K562 (cell line): ENCODE measurements at regions not wholly inside any gene's neighbourhood (a gene's known extent, or its start where the extent isn't known, plus 50 kb on each side); places are given as distances from the start of the nearest gene placed in this dataset.

ENCODE experiments used
- ATAC-seq: fragments of 200-7000 bp; cut with Tn5 transposase; 3 replicates; pipeline ENCODE4 v1.9.1; 2020; ENCODE audit warnings: moderate library complexity
- BruUV-seq: library from RNA; stranded (reverse); fragments of 400-500 nt; replicated peaks from 2 replicates; lab custom pipeline; 2021; lab: Mats Ljungman, UMichigan
- CTCF ChIA-PET: fragments of 300-600 bp; formaldehyde crosslinking; extraction: SDS; loops from one replicate; lab custom pipeline; 2021; ENCODE audit warnings: low intra/inter-chr PET ratio; lab: Yijun Ruan, JAX
- POLR2A ChIA-PET: fragments of 300-600, 350-650 bp; sonication (Branson Sonifier 250); formaldehyde crosslinking; extraction: SDS; loops from one replicate; lab custom pipeline; 2021; ENCODE audit warnings: antibody characterized with exemption, inconsistent platforms; lab: Yijun Ruan, JAX
- DNase-seq, 4 experiments: peaks; one replicate each; pipeline versions ENCODE4 v3.0.0 to v3.0.0-alpha.2; 2011 to 2018; ENCODE audit warnings: low spot score in 3 of 4, mixed read lengths in 3 of 4; ENCODE audit errors: extremely low read depth in 1 of 4
- FAIRE-seq: peaks from 2 replicates; lab custom pipeline; 2011; peaks lifted over from hg19 to GRCh38; lab: Jason Lieb, UNC
- H2AFZ ChIP-seq: 2 replicates; pipeline ENCODE4 v1.6.0; 2011; ENCODE audit warnings: low read depth, low read length, control low read depth, inconsistent platforms
- H3K27ac ChIP-seq: fragments of 200-600 bp; 3 replicates; pipeline ENCODE4 v1.8.0; 2011; ENCODE audit warnings: low read depth, mild to moderate bottlenecking, control low read depth, inconsistent platforms, low read length, moderate library complexity, mixed read lengths; ENCODE audit errors: extremely low read depth
- H3K27me3 ChIP-seq, 2 experiments: fragments of 300-600 bp in 1 of 2; 2 replicates in 1 of 2; 3 replicates in 1 of 2; pipeline versions ENCODE4 v1.6.0 to v1.8.0; 2011; ENCODE audit warnings: inconsistent platforms in 2 of 2, low read length in 2 of 2, mild to moderate bottlenecking in 1 of 2, mixed read lengths in 1 of 2, moderate library complexity in 1 of 2; ENCODE audit not compliant: control insufficient read depth in 2 of 2, insufficient read depth in 2 of 2
- H3K36me3 ChIP-seq: fragments of 300-600 bp; 3 replicates; pipeline ENCODE4 v1.8.0; 2011; ENCODE audit warnings: mild to moderate bottlenecking, low read length, inconsistent platforms; ENCODE audit not compliant: control insufficient read depth, insufficient read depth
- H3K4me1 ChIP-seq, 2 experiments: fragments of 200-600 bp in 1 of 2; replicated peaks in 1 of 2; 2 replicates in 1 of 2; 3 replicates in 1 of 2; pipeline versions ENCODE4 v1.5.1 to v1.8.0; 2011; ENCODE audit warnings: inconsistent platforms in 2 of 2, low read length in 2 of 2, mild to moderate bottlenecking in 1 of 2, mixed read lengths in 1 of 2, moderate library complexity in 1 of 2; ENCODE audit not compliant: control insufficient read depth in 2 of 2, insufficient read depth in 2 of 2
- H3K4me2 ChIP-seq: 2 replicates; pipeline ENCODE4 v1.6.1; 2011; ENCODE audit warnings: low read length, control low read depth, inconsistent platforms, mixed read lengths; ENCODE audit not compliant: insufficient read depth
- H3K4me3 ChIP-seq: fragments of 200-600 bp; sonication (generic), shearing (Covaris generic); 2 replicates; pipeline ENCODE4 v1.5.1; 2016; ENCODE audit warnings: control low read depth, inconsistent platforms
- H3K79me2 ChIP-seq: fragments of 200-600 bp; 3 replicates; pipeline ENCODE4 v1.8.0; 2011; ENCODE audit warnings: low read length, inconsistent platforms; ENCODE audit not compliant: control insufficient read depth, insufficient read depth
- H3K9ac ChIP-seq, 2 experiments: 2 replicates each; pipeline versions ENCODE4 v1.6.0 to v1.6.1; 2011; ENCODE audit warnings: low read depth in 2 of 2, low read length in 2 of 2, control low read depth in 1 of 2, inconsistent platforms in 1 of 2, mild to moderate bottlenecking in 1 of 2, mixed read lengths in 1 of 2; ENCODE audit not compliant: insufficient read depth in 1 of 2
- H3K9me1 ChIP-seq: one replicate; pipeline ENCODE4 v1.6.0; 2011; ENCODE audit warnings: inconsistent platforms, mild to moderate bottlenecking, low read length, moderate library complexity; ENCODE audit not compliant: control insufficient read depth, insufficient read depth
- H3K9me3 ChIP-seq: replicated peaks from 2 replicates; pipeline ENCODE4 v1.5.1; 2011; ENCODE audit warnings: low read depth, low read length, inconsistent platforms; ENCODE audit not compliant: control insufficient read depth, insufficient read depth
- H4K20me1 ChIP-seq: replicated peaks from 2 replicates; pipeline ENCODE4 v1.6.1; 2011; ENCODE audit warnings: low read length, inconsistent platforms, mixed read lengths; ENCODE audit not compliant: control insufficient read depth, insufficient read depth
- CBFA2T2 ChIP-seq: fragments of 450-650 bp; conservative IDR thresholded peaks from 2 replicates; pipeline ENCODE4 v1.6.1; 2017; ENCODE audit warnings: mild to moderate bottlenecking
- HCFC1 ChIP-seq: IDR thresholded peaks from 2 replicates; pipeline ENCODE4 v1.6.1; 2012; ENCODE audit warnings: low read depth, low read length, improper control_type of control experiment
- NBN ChIP-seq: fragments of 450-650 bp; IDR thresholded peaks from 2 replicates; pipeline ENCODE4 v1.6.1; 2016; ENCODE audit warnings: low read depth, mild to moderate bottlenecking
- POLR2G ChIP-seq: fragments of 200-400 bp; formaldehyde crosslinking; IDR thresholded peaks from 2 replicates; pipeline ENCODE4 v1.6.1; 2017; ENCODE audit warnings: low read depth, mild to moderate bottlenecking, antibody characterized with exemption, low read length, moderate library complexity
- PTRF ChIP-seq: fragments of 450-650 bp; IDR thresholded peaks from 2 replicates; pipeline ENCODE4 v1.6.1; 2016; ENCODE audit warnings: mild to moderate bottlenecking, missing genetic modification characterization, missing compliant biosample characterization
- SOX6 ChIP-seq: fragments of 450-650 bp; IDR thresholded peaks from 2 replicates; pipeline ENCODE4 v1.6.1; 2014; ENCODE audit warnings: mild to moderate bottlenecking
- SPI1 ChIP-seq: IDR thresholded peaks from 2 replicates; pipeline ENCODE4 v1.6.1; 2011; ENCODE audit warnings: low read depth, low read length, control low read depth, borderline replicate concordance
- SRSF3 ChIP-seq: fragments of 200-400 bp; formaldehyde crosslinking; IDR thresholded peaks from 2 replicates; pipeline ENCODE4 v1.6.1; 2016; ENCODE audit warnings: mild to moderate bottlenecking, low read length, moderate library complexity; ENCODE audit not compliant: insufficient read depth
- TCF7L2 ChIP-seq: fragments of 150-350 bp; IDR thresholded peaks from 2 replicates; pipeline ENCODE4 v1.6.1; 2016; ENCODE audit warnings: low read depth, mild to moderate bottlenecking, low read length, moderate library complexity
- ZNF165 ChIP-seq: fragments of 250-450 bp; sonication (Bioruptor Pico); IDR thresholded peaks from 2 replicates; pipeline ENCODE4 v1.4.0; 2020; ENCODE audit warnings: borderline replicate concordance
- ZNF57 ChIP-seq: fragments of 450-650 bp; formaldehyde crosslinking; IDR thresholded peaks from 2 replicates; pipeline ENCODE4 v1.4.0; 2020; ENCODE audit warnings: mild to moderate bottlenecking, moderate library complexity
- ZNF764 ChIP-seq: fragments of 250-450 bp; sonication (Bioruptor Pico); IDR thresholded peaks from 2 replicates; pipeline ENCODE4 v1.4.0; 2020; ENCODE audit warnings: low read depth, mild to moderate bottlenecking, moderate library complexity
- WGBS: fragments of 100-300 bp; shearing (Covaris generic); methylation state at CpG from one replicate; pipeline ENCODE4 v1.1.6; 2016; ENCODE audit warnings: low coverage, mixed read lengths; ENCODE audit not compliant: insufficient coverage; ENCODE audit errors: missing lambda C conversion rate; 5-methylcytosine and 5-hydroxymethylcytosine counted together
- in situ Hi-C: fragments of 300-500 bp; cut with MboI; formaldehyde crosslinking; loops from 4 replicates; pipeline ENCODE4 v1.15.0; 2018; ENCODE audit warnings: inconsistent platforms, mixed read lengths
- intact Hi-C: fragments of 100-400 bp; cut with micrococcal nuclease; formaldehyde crosslinking; loops from 2 replicates; pipeline ENCODE4 v1.14.2; 2022
- TF ChIP-seq, protein P1 (sequence below): sonication (generic); formaldehyde crosslinking; IDR thresholded peaks from 2 replicates; pipeline ENCODE4 v1.9.0; 2022; ENCODE audit warnings: mild to moderate bottlenecking, missing genetic modification reagents

DNA sequence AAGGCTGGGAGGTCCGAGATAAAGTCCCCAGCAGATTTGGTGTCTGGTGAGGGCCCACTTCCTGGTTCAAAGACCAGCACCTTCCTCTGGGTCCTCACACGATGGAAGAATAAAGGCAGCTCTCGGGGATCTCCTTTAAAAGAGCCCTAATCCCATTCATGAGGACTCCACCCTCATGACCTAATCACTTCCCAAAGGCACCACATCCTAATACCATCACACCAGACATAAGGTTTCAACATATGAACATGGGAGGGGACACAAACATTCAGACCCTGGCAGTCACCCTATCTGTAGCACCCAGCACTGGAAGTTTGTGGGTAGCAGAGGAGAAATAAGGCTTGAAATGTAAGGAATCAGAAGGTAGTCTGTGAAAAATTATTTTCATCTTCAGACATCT, 112.9 kb upstream of the NOCT start:
- Histone ChIP-seq H3K9me3 (no peaks in the 10 kb centered on the region), H3K4me3 (no peak overlapping the region), H3K4me1 (peaks cover 0 to 11% of the 10 kb centered on the region in 2 experiments; a peak in 2 of 5 replicates), H4K20me1 (no peaks in the 10 kb centered on the region), H3K79me2 (no peaks in the 10 kb centered on the region), H3K27me3 (no peaks in the 10 kb centered on the region), H3K9ac (no peak overlapping the region), H3K9me1 (no peaks in the 10 kb centered on the region), H3K36me3 (no peaks in the 10 kb centered on the region), H3K27ac (no peak overlapping the region), H3K4me2 (no peak overlapping the region), H2AFZ (peak overlapping the region; percentile 68)
- in situ Hi-C loops: no loop called here
- TF ChIP-seq SRSF3 (no peak), CBFA2T2 (0 out of 2 replicates have a peak, but pooled peaks have one; percentile 15), PTRF (tag) (no peak), ZNF165 (CRISPR knock-in tag) (no peak), NBN (no peak), POLR2G (no peak), SPI1 (0 out of 2 replicates have a peak, but pooled peaks have one; percentile 8), TCF7L2 (no peak), ZNF57 (CRISPR knock-in tag) (no peak), SOX6 (no peak), HCFC1 (no peak), ZNF764 (CRISPR knock-in tag) (no peak)
- TF ChIP-seq, protein P1, sequence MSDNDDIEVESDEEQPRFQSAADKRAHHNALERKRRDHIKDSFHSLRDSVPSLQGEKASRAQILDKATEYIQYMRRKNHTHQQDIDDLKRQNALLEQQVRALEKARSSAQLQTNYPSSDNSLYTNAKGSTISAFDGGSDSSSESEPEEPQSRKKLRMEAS (CRISPR knock-in tag): no peak
- BruUV-seq: no TSS peak
- no peak for FAIRE-seq
- 18% methylated on average over 3 of the region's 3 CpGs for WGBS
- POLR2A ChIA-PET: no interaction called here
- intact Hi-C loops: no loop called here
- CTCF ChIA-PET: no interaction called here
- peak; percentile 55 for ATAC-seq
- DNase-seq: peak in 1 of 4 experiments; percentile 41
